H1 (cell line): ENCODE measurements at regions not wholly inside any gene's neighbourhood (a gene's known extent, or its start where the extent isn't known, plus 50 kb on each side); places are given as distances from the start of the nearest gene placed in this dataset.
"Not testable (repeated sequence)": the region's sequence is repeated elsewhere in the genome, so short reads cannot be mapped to it uniquely, and the experiment has no call there.

Experiments
- CTCF ChIA-PET: fragments of 300-600 bp; sonication (Branson Sonifier 250); formaldehyde crosslinking; loops from one replicate; lab custom pipeline; 2021; ENCODE audit not compliant: partially characterized antibody; lab: Charles Lee
- POLR2A ChIA-PET: fragments of 300-600 bp; sonication (Branson Sonifier 250); formaldehyde crosslinking; loops from one replicate; lab custom pipeline; 2021; ENCODE audit warnings: inconsistent platforms; ENCODE audit not compliant: partially characterized antibody; lab: Charles Lee
- DNase-seq, 2 experiments: peaks; one replicate each; pipeline versions ENCODE4 v3.0.0 to v3.0.0-alpha.2; 2010 to 2022; ENCODE audit warnings: low spot score in 2 of 2, low read depth in 1 of 2, mixed read lengths in 1 of 2
- FAIRE-seq: peaks from 2 replicates; lab custom pipeline; 2011; peaks lifted over from hg19 to GRCh38; lab: Jason Lieb, UNC
- H2AFZ ChIP-seq: 2 replicates; pipeline ENCODE4 v1.8.1; 2012; ENCODE audit warnings: low read length, inconsistent platforms
- H2AK5ac ChIP-seq: 2 replicates; pipeline ENCODE4 v1.6.1; 2013; ENCODE audit warnings: low read depth, low read length
- H2BK120ac ChIP-seq: replicated peaks from 2 replicates; pipeline ENCODE3; 2013; ENCODE audit warnings: low read depth, low read length, inconsistent platforms
- H2BK12ac ChIP-seq: 2 replicates; pipeline ENCODE4 v1.6.1; 2013; ENCODE audit warnings: low read depth, low read length
- H2BK15ac ChIP-seq: 2 replicates; pipeline ENCODE4 v1.6.1; 2013; ENCODE audit warnings: low read length
- H2BK20ac ChIP-seq: 2 replicates; pipeline ENCODE4 v1.6.1; 2013; ENCODE audit warnings: low read length
- H2BK5ac ChIP-seq: 2 replicates; pipeline ENCODE4 v1.6.1; 2013; ENCODE audit warnings: low read depth, low read length
- H3K14ac ChIP-seq: 2 replicates; pipeline ENCODE4 v1.6.1; 2013; ENCODE audit warnings: inconsistent platforms; ENCODE audit not compliant: insufficient read length
- H3K18ac ChIP-seq: 2 replicates; pipeline ENCODE4 v1.6.1; 2013; ENCODE audit warnings: low read length; ENCODE audit errors: extremely low read depth
- H3K23ac ChIP-seq: 2 replicates; pipeline ENCODE4 v1.6.1; 2013; ENCODE audit warnings: inconsistent platforms; ENCODE audit not compliant: insufficient read length
- H3K23me2 ChIP-seq: 2 replicates; pipeline ENCODE4 v1.6.1; 2013; ENCODE audit warnings: low read depth, low read length
- H3K27ac ChIP-seq: 2 replicates; pipeline ENCODE4 v1.6.1; 2011; ENCODE audit warnings: low read depth, low read length, inconsistent platforms
- H3K27me3 ChIP-seq, 4 experiments: replicated peaks in 1 of 4; 1 replicate in 1 of 4; 2 replicates in 3 of 4; pipeline versions ENCODE4 v1.6.1 to v1.8.1; 2011 to 2013; ENCODE audit warnings: low read length in 3 of 4, mild to moderate bottlenecking in 3 of 4, inconsistent platforms in 2 of 4, mixed read lengths in 2 of 4, moderate library complexity in 1 of 4; ENCODE audit not compliant: control insufficient read depth in 3 of 4, insufficient read depth in 3 of 4; ENCODE audit errors: extremely low read depth in 1 of 4
- H3K36me3 ChIP-seq, 4 experiments: 2 replicates each; pipeline versions ENCODE4 v1.6.1 to v1.8.1; 2011 to 2013; ENCODE audit warnings: mild to moderate bottlenecking in 4 of 4, low read length in 3 of 4, moderate library complexity in 2 of 4, control low read depth in 1 of 4, inconsistent platforms in 1 of 4; ENCODE audit not compliant: insufficient read depth in 4 of 4, control insufficient read depth in 2 of 4
- H3K4ac ChIP-seq: replicated peaks from 2 replicates; pipeline ENCODE3; 2013; ENCODE audit warnings: low read length, low read depth, mixed read lengths, inconsistent platforms; ENCODE audit not compliant: insufficient read length
- H3K4me1 ChIP-seq, 4 experiments: replicated peaks in 1 of 4; 1 replicate in 1 of 4; 2 replicates in 3 of 4; pipeline versions ENCODE4 v1.6.1 to v1.8.1; 2011 to 2013; ENCODE audit warnings: low read length in 3 of 4, inconsistent platforms in 2 of 4, mixed read lengths in 1 of 4; ENCODE audit not compliant: insufficient read depth in 4 of 4, control insufficient read depth in 3 of 4
- H3K4me2 ChIP-seq, 2 experiments: 2 replicates each; pipeline versions ENCODE4 v1.6.1 to v1.8.1; 2011 to 2013; ENCODE audit warnings: low read depth in 2 of 2, low read length in 2 of 2, control low read depth in 1 of 2, inconsistent platforms in 1 of 2, mild to moderate bottlenecking in 1 of 2; ENCODE audit not compliant: insufficient read depth in 1 of 2
- H3K4me3 ChIP-seq, 4 experiments: fragments of 200-600, 300-600 bp in 1 of 4; sonication (generic), shearing (Covaris generic), sonication (Bioruptor Twin) in 1 of 4; 2 replicates each; pipeline versions ENCODE4 v1.5.1 to v1.8.1; 2011 to 2016; ENCODE audit warnings: low read length in 4 of 4, low read depth in 3 of 4, control low read depth in 2 of 4, inconsistent platforms in 2 of 4, mild to moderate bottlenecking in 2 of 4, mixed read lengths in 1 of 4, moderate library complexity in 1 of 4; ENCODE audit not compliant: insufficient read depth in 2 of 4; ENCODE audit errors: extremely low read depth in 1 of 4
- H3K56ac ChIP-seq: replicated peaks from 2 replicates; pipeline ENCODE3; 2013; ENCODE audit warnings: low read depth, mild to moderate bottlenecking, mixed read lengths, low read length, inconsistent platforms; ENCODE audit not compliant: insufficient read length
- H3K79me1 ChIP-seq: 2 replicates; pipeline ENCODE4 v1.6.1; 2013; ENCODE audit warnings: low read depth, low read length, control low read depth
- H3K79me2 ChIP-seq, 2 experiments: 2 replicates each; pipeline versions ENCODE4 v1.6.1 to v1.8.1; 2012 to 2013; ENCODE audit warnings: low read length in 2 of 2, mild to moderate bottlenecking in 2 of 2, inconsistent platforms in 1 of 2; ENCODE audit not compliant: insufficient read depth in 2 of 2, control insufficient read depth in 1 of 2
- H3K9ac ChIP-seq, 4 experiments: replicated peaks in 1 of 4; 1 replicate in 1 of 4; 2 replicates in 3 of 4; pipeline versions ENCODE4 v1.6.1 to v1.8.1; 2011 to 2013; ENCODE audit warnings: low read depth in 3 of 4, low read length in 3 of 4, control low read depth in 2 of 4, mild to moderate bottlenecking in 2 of 4, moderate library complexity in 2 of 4, inconsistent platforms in 1 of 4; ENCODE audit errors: extremely low read depth in 1 of 4
- H3K9me3 ChIP-seq, 2 experiments: 2 replicates each; pipeline versions ENCODE4 v1.6.1 to v1.8.1; 2012 to 2013; ENCODE audit warnings: mild to moderate bottlenecking in 2 of 2, moderate library complexity in 2 of 2, control low read depth in 1 of 2, inconsistent platforms in 1 of 2, low read depth in 1 of 2, low read length in 1 of 2, mixed read lengths in 1 of 2; ENCODE audit not compliant: insufficient read depth in 2 of 2
- H4K20me1 ChIP-seq, 2 experiments: replicated peaks in 1 of 2; 2 replicates each; pipeline versions ENCODE3 to v1.8.1; 2011 to 2013; ENCODE audit warnings: inconsistent platforms in 2 of 2, low read length in 2 of 2, mild to moderate bottlenecking in 1 of 2; ENCODE audit not compliant: insufficient read depth in 2 of 2, control insufficient read depth in 1 of 2
- H4K5ac ChIP-seq: 2 replicates; pipeline ENCODE4 v1.6.1; 2013; ENCODE audit warnings: low read length, low read depth, mixed read lengths, inconsistent platforms; ENCODE audit not compliant: insufficient read length
- H4K8ac ChIP-seq: 2 replicates; pipeline ENCODE4 v1.8.0; 2013; ENCODE audit warnings: mild to moderate bottlenecking, moderate library complexity, low read length, inconsistent platforms; ENCODE audit not compliant: insufficient read depth; ENCODE audit errors: extremely low read depth
- H4K91ac ChIP-seq: replicated peaks from 2 replicates; pipeline ENCODE3; 2013; ENCODE audit warnings: low read length, mixed read lengths, inconsistent platforms; ENCODE audit not compliant: insufficient read length
- POLR2A ChIP-seq, 2 experiments: IDR thresholded peaks; 1 replicate in 1 of 2; 2 replicates in 1 of 2; pipeline ENCODE4 v1.6.1; 2011; ENCODE audit warnings: low read depth in 2 of 2, low read length in 2 of 2, mild to moderate bottlenecking in 2 of 2; ENCODE audit errors: control extremely low read depth in 1 of 2
- WGBS, 2 experiments: shearing (Covaris generic) in 1 of 2; methylation state at CpG; one replicate each; pipeline versions ENCODE4 v1.1.6 to v1.1.7; 2013 to 2015; ENCODE audit warnings: low lambda C conversion rate in 2 of 2, mixed read lengths in 2 of 2, inconsistent platforms in 1 of 2, low coverage in 1 of 2, missing lambda C conversion rate in 1 of 2; ENCODE audit not compliant: insufficient replicate concordance in 2 of 2, insufficient coverage in 1 of 2, insufficient read length in 1 of 2; ENCODE audit errors: extremely low coverage in 1 of 2, missing lambda C conversion rate in 1 of 2; 5-methylcytosine and 5-hydroxymethylcytosine counted together

DNA sequence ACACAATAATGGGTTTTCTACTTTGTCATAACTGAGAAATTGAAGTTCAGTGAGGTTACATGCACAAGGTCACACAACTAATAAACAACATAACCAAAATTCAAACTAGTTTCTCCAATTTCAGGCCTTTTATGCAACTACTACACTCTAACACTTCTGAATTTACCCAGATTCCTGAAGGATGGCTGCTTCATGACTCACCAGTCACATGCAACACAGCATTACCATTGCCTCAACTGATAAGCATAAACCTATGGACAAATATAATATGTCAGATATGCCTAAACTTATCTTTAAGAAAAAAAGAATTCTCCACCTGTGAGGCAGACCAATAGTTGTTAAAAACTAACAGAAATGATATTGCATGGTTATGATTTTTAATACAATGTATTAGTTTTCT is 586.5 kb upstream of the SLC8A1 start (continued):
- TF ChIP-seq POLR2A (IDR thresholded peaks at IDR 0.05; ENCODE audit: control extremely low read depth in 1 of 2, low read depth in 2 of 2, low read length in 2 of 2): no peak

DNA sequence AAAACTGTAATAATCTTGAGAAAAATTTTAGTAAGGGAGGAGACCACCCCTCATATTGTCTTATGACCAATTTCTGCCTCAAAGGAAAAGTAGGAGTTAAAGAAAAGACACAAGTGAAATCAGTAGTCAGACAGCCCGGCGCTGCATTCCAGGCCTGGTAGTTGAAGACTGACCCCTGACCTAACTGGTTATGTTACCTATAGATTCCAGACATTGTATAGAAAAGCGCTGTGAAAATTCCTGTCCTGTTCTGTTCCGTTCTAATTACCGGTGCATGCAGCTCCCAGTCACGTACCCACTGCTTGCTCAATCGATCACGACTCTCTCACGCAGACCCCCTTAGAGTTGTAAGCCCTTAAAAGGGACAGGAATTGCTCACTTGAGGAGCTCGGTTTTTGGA is 587.9 kb upstream of the SLC8A1 start:
- H2BK5ac ChIP-seq, H3K23me2 ChIP-seq, H3K18ac ChIP-seq, H3K4me1 ChIP-seq, H3K36me3 ChIP-seq, H3K9ac ChIP-seq, H2BK120ac ChIP-seq, H3K27ac ChIP-seq, FAIRE-seq, H3K23ac ChIP-seq, H3K56ac ChIP-seq, H2AK5ac ChIP-seq, H4K8ac ChIP-seq, H3K4ac ChIP-seq, H4K20me1 ChIP-seq, H4K91ac ChIP-seq, DNase-seq, H3K79me1 ChIP-seq, CTCF ChIA-PET, H3K9me3 ChIP-seq, H3K14ac ChIP-seq, H3K27me3 ChIP-seq, H3K4me2 ChIP-seq, H2BK12ac ChIP-seq, H4K5ac ChIP-seq, H3K4me3 ChIP-seq, H2BK15ac ChIP-seq, POLR2A ChIA-PET, H2BK20ac ChIP-seq, H3K79me2 ChIP-seq: not testable (repeated sequence)
- peak overlapping the region; percentile 68 for H2AFZ ChIP-seq
- WGBS, 2 experiments: 96% methylated on average over 10 of the region's 10 CpGs; no CpG with 5 or more reads in 1 of the 2 experiments
